Anterior cingulate cortex (tissue), 58 donors: ENCODE measurements at regions not wholly inside any gene's neighbourhood (a gene's known extent, or its start where the extent isn't known, plus 50 kb on each side); places are given as distances from the start of the nearest gene placed in this dataset.
"Not testable (repeated sequence)": the region's sequence is repeated elsewhere in the genome, so short reads cannot be mapped to it uniquely, and the experiment has no call there.

ENCODE experiments used
- DNase-seq, 58 donors: peaks; one replicate each; lab custom pipeline; 2025; lab: John Stamatoyannopoulos, UW

DNA sequence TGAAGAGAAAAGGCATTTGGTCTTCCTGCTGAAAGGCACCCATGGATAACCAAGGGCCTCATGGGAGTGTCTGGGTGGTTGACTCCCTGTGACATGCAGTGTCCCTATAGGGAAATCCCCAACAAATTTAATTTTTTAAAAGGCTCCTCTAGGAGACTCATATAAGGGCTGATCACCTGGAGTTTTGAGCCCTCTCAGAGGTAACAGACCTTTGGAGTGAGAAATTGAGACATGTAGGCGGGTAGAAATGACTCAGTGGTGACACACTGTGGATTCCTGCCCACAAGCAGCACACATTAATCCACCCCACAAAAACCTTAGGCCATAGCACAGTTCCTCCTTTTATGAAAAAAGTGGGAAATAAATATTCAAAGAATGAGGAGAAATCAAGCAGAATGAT, 557.0 kb upstream of the CNTNAP5 start:
- DNase-seq: no peak

DNA sequence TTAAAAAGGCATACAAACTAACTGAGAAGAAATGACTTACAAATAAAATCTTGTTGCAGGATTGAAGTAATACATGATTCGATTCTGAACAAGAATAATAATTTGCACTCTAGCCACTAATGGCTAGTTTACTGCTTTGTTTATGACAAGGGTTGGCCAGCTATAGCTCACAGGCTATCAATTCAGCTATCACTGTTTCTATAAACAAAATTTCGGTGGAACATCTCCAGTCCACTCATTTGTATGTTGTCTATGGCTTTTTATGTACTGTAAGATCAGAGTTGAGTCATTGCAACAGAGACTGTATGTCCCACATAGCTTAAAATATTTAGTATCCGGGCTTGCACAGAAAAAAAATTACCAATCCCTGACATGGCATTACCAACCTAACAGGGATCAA, 543.7 kb upstream of the CNTNAP5 start:
- DNase-seq: no peak

DNA sequence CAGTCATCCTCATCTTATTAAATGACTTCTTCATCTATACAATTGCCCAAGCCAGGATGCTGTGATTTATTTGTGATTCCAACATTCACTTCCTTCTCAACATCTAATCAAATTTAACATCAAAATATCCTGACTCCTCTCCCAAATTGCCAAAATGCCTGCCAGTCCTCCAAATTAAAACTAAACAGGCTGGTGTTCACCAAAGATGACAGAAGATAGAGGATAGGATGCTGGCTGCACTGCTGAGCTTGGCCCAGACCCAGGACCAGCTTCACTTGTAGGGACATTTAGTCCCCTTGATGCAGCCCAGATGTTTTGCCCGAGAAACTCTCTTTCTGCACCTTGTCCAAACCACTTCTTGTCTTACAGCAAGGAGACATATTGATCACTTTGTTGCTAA, 540.0 kb upstream of the CNTNAP5 start:
- DNase-seq: no peak

DNA sequence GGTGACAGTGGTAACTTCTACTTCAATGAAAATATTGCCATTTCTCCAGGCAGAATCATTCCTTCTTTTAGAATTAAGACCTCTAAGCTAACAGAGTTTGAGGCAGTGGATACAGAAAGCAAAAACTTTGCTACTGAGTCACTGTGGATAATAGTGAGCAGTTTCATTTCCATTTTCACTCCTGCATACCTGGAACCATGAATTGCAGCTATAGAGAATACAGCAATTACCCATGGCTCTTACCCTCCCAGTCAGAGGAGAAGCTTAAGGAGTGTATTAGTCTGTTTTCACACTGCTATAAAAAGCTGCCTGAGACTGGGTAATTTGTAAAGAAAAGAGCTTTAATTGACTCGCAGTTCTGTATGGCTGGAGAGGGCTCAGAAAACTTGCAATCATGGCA, 531.4 kb upstream of the CNTNAP5 start:
- DNase-seq: no peak

DNA sequence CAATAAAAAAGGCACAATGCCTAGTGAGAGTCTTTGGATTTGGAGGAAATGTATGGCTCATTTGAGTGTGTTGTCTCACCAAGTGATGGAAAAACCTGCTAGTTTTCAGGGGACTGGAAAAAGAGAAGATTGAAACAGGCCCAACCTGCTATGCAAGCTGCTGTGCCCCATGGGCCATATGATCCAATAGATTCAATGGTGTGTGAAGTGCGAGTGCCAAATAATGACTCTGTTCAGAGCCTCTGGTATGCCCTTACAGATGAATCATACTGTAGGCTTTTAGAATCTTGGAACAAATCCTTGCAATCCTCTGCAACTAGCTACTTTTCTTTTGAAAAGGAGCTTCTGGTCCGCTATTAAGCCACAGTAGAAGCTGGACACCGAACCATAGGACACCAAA, 529.8 kb upstream of the CNTNAP5 start:
- no peak for DNase-seq

DNA sequence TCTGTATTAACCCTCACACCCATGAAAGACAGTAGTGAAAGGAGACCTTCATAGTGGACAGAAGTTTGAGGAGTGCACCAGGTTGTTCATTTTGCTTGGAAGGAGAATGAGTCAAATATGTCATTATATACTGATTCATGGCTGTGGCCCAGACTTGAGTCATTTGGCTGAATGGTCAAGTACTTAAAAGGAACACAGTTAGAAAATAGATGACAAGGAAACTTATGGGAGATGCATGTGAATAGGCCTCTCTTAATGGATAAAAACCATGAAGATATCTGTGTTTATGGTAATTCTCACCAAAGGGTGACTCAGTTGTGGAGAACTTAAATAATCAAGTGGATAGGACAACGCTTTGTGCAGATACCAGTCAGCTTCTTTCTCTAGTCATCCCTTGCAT, 524.7 kb upstream of the CNTNAP5 start:
- no peak for DNase-seq

DNA sequence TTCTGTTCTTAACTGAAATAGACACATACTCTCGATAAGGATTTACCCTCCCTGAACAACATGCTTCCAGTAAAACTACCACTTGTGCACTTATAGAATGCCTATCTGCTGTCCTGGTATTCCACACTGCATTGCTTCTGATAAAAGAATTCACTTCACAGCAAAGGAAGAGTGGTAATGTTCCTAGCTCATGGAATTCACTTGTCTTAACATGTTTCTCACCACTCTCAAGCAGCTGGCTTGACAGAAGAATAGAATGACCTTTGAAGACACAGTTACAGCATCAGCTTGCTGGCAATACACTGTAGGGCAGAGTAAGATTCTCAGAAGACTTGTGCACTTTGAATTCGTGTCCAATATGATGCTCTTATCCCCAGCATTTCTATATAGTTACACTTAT, 524.1 kb upstream of the CNTNAP5 start:
- no peak for DNase-seq

DNA sequence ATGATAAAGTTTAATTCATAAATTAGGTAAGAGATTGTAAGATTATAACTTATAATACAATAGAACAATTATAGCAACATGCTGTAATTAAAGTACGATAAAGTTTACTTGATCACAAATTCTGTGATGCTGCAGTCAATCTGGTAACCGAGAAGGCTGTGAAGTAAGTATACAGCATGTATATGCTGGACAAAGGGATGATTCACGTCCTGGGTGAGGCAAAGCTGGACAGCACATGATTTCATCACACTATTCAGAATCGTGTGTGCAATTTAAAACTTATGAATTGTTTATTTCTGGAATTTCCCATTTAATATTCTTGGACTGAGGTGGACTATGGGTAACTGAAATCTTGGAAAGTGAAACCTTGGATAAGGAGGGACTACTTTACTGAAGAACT, 522.2 kb upstream of the CNTNAP5 start:
- no peak for DNase-seq

DNA sequence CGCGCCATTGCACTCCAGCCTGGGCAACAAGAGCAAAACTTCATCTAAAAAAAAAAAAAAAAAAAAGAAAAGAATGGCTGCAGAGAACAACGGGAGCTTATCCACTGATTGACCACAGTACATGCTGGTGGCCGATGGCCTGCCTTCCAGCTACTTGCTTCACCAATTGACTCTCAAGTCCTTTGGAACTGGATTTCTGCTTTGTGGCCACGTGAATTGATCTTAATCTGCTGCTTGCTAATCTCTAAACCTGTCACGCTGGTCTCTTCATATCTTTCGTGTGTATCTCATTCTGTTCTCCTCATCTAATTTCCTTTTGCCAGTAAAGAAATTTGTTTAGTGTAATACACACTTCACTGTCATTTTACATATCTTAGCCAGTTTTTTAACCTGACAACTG, 512.5 kb upstream of the CNTNAP5 start:
- no peak for DNase-seq

DNA sequence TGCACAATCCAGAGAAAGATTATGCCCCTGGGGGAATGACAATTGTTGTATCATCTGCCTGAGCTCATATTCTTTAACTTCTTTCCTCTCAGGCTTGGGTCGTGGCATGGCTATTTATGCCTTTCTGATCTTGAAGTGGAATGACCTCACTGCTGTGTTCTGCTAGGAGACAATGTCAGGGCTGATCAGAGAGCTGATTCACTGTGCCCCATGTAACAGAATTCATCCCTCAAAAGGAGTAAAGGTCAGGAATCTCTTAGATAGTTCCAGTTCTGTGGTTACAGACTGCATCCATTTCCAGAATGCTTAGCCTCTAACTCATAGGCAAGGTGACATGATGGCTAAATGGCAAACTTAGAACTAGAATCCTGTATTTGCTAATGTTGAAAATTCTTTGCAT, 511.7 kb upstream of the CNTNAP5 start:
- no peak for DNase-seq

DNA sequence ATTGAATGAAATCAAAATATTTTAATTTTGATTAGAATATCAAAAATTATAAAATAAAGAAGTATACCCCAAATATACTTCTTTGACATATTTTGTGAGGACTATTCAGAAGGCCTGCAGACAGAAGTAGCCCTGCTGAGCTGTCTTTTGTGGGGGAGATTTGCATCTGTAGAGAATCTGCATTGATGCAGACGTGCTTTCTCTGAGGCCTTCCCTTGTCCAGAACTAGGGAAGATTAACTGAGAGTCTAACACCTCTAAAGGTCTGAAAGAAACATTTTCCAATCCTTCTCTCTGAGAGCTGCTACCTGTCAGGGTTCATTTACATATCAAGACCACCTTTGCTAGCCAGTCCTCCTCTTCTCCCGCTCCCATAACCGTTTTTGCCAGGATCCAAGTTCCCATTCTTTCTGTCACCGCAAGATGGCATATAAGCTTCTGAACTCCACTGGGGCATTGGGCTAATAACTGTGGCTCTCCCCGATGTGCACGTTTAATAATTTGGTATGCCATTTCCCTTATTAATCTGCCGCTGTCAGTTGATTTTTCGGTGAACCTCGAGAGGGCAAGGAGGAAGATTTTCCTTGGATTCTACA, 510.4 kb upstream of the CNTNAP5 start:
- DNase-seq: no peak

DNA sequence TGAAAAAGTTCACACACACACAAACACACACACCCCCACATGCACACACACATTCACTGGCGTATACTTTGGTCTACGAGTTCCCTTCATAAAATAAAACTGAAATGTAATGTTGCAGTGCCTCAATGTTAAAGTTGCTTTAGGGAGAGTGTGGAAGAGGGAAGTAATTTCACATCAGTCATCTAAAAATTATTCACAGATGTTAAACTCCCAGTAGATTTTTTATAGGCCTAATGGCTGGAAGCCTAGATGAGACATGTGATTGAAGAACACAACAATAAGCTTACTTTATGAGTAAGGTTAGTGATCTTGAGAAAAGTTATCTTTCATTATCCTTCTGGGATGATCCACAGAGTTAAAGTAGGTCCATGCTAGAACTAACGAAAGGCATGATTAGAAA, 506.7 kb upstream of the CNTNAP5 start:
- DNase-seq: no peak

DNA sequence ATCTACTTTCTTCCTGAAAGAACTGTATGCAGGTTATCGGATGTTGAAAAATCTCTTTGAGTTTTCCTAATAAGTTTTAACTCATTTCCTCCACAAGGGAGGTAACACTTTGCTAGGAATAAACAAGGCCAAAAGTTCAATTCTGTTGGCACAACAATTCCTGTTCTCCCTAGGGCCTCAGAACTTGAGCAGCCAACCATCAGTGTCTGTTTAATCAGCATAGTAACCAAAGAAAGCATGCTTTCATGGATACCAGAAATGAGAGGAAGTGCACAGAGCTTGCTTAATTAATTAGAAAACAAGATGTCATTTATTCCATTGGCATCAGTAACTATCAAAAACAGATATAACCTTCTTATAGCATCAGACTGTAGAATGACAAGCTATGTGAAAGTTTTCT, 503.2 kb upstream of the CNTNAP5 start:
- DNase-seq: no peak

DNA sequence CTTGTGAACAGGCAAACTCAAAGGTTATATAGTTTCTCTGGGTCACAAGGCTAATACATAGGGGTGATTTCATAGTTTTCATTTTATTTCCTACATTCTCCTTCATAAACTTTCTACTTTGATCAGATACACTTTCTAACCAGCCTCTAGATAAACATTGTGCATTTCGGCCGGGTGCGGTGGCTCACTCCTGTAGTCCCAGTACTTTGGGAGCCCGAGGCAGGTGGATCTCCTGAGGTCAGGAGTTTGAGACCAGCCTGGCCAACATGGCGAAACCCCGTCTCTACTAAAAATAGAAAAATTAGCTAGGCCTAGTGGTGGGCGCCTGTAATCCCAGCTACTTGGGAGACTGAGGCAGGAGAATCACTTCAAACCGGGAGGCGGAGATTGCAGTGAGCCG, 502.6 kb upstream of the CNTNAP5 start:
- DNase-seq: not testable (repeated sequence)

DNA sequence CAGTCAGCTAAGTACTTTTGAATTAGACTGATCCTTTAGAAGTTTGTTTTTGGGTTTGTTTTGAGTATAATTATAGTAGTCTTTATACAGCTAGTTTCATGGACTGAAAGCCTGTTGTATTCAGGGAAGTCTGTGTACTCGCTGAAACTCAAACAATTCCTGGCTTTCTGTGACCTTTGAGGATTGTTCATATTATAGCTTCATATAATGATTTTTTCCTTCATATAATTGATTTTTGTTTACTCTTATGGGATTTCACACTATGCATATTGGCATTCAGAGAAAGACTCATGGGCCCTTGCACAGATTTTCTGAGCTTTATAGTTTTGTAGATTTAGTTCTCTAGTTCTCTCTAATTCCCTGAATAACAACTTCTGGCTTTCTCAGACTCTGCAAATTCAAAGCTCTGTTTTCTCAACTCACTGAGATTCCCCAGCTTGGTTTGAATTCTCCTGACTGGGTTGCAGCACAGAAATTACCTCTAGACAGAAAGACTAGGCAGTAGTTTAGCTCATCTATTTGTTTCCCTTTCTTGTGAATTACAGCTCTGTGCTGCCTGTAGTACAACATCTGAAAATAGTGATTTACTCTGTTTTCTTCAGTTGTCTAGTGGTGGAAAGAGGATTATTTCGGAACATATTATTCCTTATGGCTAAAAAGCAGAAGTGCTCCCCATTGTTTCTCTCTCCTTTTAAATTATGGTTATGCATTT, 495.9 kb upstream of the CNTNAP5 start:
- DNase-seq: no peak

DNA sequence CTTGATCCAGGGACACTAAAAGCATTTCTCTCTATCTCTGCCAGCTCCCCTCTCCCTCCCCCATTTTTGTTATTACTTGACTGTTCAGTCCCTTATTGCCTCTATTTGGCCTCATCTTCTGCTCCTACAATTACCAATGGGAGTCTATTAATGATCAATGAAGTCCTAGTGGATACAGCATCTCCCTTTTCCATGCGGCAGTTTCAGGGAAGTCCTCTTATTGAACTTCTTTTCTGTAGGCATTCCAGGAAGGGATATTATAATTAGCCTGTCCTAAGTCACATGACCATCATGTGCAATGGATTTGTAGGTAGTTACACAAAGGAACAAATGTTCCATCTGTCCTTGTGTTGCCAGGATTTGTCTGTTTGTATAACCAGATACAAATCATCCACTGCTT, 495.1 kb upstream of the CNTNAP5 start:
- no peak for DNase-seq

DNA sequence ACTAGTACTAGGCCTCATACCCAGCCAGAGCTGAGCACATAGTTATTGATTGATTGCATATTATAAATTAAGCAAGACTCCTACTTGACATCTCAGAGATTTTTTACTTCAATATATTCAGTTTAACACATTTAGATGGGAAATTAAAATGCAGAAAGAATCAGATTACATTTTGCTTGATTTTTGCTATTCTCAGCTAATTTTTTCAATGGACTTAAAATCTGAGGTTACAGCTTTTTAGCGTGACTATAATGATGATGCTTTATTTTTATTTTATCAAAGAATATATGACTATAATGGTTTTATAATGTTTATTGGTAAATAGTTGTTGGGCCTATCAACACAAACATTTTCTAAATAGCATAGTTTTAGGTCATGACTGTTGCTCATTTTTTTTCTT, 493.0 kb upstream of the CNTNAP5 start:
- no peak for DNase-seq

DNA sequence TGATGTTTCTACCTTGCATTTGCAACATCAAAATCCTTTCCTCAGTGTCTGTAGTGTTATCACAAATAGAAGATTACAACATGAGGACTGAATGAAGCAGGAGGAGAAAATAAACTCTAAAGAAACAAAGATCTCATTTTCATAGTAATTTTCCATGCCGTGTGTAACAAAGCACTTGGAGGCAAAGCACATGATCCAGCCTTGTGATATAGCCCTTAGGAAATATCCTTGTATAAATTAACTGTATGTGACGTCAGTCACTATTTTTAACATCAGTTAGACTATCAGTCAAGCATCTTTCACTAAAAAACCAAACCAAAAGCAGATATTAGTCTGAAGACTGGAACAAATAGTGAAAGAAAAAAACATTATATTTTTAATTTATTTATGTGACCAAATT, 492.1 kb upstream of the CNTNAP5 start:
- no peak for DNase-seq

DNA sequence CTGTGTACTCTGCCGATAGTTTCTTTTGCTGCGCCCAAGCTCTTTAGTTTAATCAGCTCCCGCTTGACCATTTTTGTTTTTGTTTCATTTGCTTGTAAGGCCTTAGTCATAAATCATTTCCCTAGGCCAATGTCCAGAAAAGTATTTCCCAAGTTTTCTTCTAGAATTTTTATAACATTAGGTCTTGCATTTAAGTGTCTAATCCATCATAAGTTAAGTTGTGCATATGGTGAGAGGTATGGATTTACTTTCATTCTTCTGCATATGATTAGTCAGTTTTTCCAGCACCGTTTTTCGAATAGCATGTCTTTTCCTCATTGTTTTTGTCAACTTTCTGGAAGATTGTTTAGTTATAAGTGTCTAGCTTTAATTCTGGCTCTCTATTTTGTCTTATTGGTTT, 484.8 kb upstream of the CNTNAP5 start:
- DNase-seq: no peak

DNA sequence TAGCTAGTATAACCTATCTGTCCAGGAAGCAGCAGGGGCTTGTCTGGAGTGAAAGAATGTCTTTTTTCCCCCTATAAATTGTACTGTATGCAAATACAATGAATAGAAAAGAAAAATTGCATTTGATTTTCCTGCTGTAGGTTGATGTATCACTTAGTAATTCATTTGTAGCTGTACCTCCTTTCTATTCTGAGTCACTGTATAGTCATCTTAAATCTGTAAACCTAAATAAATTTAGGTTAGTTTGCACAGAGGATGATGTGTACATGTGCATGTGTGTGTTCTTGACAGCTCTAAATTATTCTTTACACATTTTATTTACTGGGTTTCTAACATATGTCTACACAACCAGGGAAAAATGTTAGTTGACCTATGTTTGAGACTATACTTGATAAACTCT, 478.7 kb upstream of the CNTNAP5 start:
- no peak for DNase-seq

DNA sequence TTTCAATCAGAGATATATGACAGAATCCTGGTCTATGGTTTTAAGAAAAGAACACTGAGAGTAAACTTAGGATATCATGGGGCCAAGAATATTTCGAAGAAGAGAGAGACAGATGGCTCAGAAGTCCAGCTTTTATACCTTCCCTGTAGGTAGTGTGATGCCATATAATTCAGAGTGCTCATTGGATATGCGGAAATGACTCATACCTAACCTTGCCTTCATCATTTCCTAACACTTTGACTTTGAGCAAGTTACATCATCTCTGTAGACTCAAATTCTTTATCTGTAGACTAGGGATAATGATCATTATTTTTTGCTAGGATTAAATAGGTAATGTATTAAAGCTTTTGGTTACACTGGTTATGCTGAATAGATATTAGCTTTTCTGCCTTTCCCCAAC, 461.6 kb upstream of the CNTNAP5 start:
- no peak for DNase-seq

DNA sequence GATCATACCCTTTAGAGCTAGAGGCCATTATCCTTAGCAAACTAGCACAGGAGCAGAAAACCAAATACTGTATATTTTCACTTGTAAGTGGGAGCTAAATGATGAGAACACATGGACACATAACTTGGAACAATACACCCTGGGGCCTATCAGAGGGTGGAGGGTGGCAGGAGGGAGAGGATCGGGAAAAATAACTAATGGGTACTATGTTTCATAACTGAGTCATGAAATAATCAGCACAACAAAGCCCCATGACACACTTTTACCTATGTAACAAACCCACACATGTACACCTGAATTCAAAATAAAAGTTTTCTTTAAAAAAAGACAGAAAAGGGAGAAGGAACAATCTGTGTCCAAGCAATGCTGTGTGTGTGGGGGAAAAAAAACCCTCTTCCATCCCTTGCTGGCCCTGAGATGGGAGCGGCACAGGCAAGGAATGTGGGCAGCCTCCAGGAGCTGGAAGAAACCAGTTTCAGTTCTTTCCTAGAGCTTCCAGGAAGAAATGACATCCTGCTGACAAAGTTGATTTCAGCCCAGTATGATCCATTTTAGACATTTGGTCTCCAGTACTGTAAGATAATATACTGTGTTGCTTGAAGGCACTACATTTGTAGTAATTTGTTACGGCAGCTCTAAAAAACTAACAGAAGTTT, 458.7 kb upstream of the CNTNAP5 start:
- DNase-seq: no peak
